IMR-90 (cell line): ENCODE measurements at regions not wholly inside any gene's neighbourhood (a gene's known extent, or its start where the extent isn't known, plus 50 kb on each side); places are given as distances from the start of the nearest gene placed in this dataset.

Source experiments
- BHLHE40 ChIP-seq: fragments of 150-350 bp; IDR thresholded peaks from 2 replicates; pipeline ENCODE4 v1.6.1; 2016; ENCODE audit warnings: mild to moderate bottlenecking, low read depth, low read length
- CEBPB ChIP-seq: IDR thresholded peaks from 2 replicates; pipeline ENCODE4 v1.6.1; 2012; ENCODE audit warnings: low read depth, low read length, improper control_type of control experiment
- CTCF ChIP-seq: conservative IDR thresholded peaks from 2 replicates; pipeline ENCODE4 v1.5.1; 2012; ENCODE audit warnings: mild to moderate bottlenecking, low read depth, low read length, improper control_type of control experiment
- MXI1 ChIP-seq: IDR thresholded peaks from 2 replicates; pipeline ENCODE4 v1.6.1; 2012; ENCODE audit warnings: low read depth, mild to moderate bottlenecking, low read length, moderate library complexity, borderline replicate concordance
- POLR2A ChIP-seq: IDR thresholded peaks from 2 replicates; pipeline ENCODE4 v1.6.1; 2012; ENCODE audit warnings: mild to moderate bottlenecking, low read depth, low read length
- RCOR1 ChIP-seq: IDR thresholded peaks from 2 replicates; pipeline ENCODE4 v1.6.1; 2012; ENCODE audit warnings: mild to moderate bottlenecking, low read length, improper control_type of control experiment; ENCODE audit not compliant: insufficient replicate concordance
- RFX5 ChIP-seq: IDR thresholded peaks from 2 replicates; pipeline ENCODE4 v1.8.0; 2012; ENCODE audit warnings: low read depth, mild to moderate bottlenecking, low read length, moderate library complexity
- SMC3 ChIP-seq: fragments of 150-350 bp; IDR thresholded peaks from 2 replicates; pipeline ENCODE4 v1.6.1; 2016; ENCODE audit warnings: low read depth, mild to moderate bottlenecking, antibody characterized with exemption, low read length, moderate library complexity

- TF ChIP-seq CTCF = no peak
- TF ChIP-seq CEBPB = no peak
- no peak for TF ChIP-seq POLR2A
- TF ChIP-seq RFX5 = no peak
- TF ChIP-seq BHLHE40 = no peak
- no peak for TF ChIP-seq RCOR1
- TF ChIP-seq MXI1 = no peak
- no peak for TF ChIP-seq SMC3
Measured at GRCh38 chr12:123058980-123059379, 78.5 kb downstream of the ARL6IP4 start.
